ENCODE measurements at regions not wholly inside any gene's neighbourhood (a gene's known extent, or its start where the extent isn't known, plus 50 kb on each side); places are given as distances from the start of the nearest gene placed in this dataset.

DNA sequence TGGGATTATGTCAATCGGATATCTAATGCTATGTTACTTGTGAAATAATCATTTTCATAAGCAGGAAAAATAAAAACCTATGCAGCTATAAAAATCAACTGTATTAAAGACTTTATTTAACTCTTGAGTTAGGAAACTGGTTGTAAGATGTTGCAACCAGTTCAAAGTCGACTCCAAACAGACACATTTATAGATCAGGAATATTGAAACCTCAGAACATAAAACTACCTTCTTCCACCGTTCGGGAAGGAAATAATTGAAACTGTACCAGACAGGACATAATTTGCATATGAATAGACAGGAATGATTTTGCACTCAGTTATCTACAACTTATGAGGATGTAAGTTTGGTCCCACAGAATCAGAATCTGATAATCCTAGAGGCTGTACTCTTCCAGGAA lies 181.8 kb upstream of the STS start:
- H4K20me1 ChIP-seq (ENCODE audit: control insufficient read depth, insufficient read depth, low read length, poor library complexity, severe bottlenecking) = no peaks in the 10 kb centered on the region
- no peaks in the 10 kb centered on the region for H3K36me3 ChIP-seq (replicated peaks in 1 of 2; ENCODE audit: control extremely low read depth in 1 of 2, control insufficient read depth in 1 of 2, extremely low read depth in 1 of 2, insufficient read depth in 2 of 2, low read length in 1 of 2)
- Mint-ChIP-seq H3K27me3 (no peaks in the 10 kb centered on the region), H3K27ac (no peak overlapping the region), H3K9me3 (ENCODE audit: insufficient read depth) (no peaks in the 10 kb centered on the region), H3K4me1 (no peaks in the 10 kb centered on the region), H3K4me3 (no peak overlapping the region)
- POLR2A ChIA-PET = no interaction called here
- H3K27me3 ChIP-seq (replicated peaks in 1 of 4; ENCODE audit: control extremely low read depth in 1 of 4, control insufficient read depth in 3 of 4, insufficient read depth in 4 of 4, low read length in 3 of 4) = no peaks in the 10 kb centered on the region
- ATAC-seq (ENCODE audit: low read depth) (no peak), DNase-seq (no peak)
- no peaks in the 10 kb centered on the region for H3K4me1 ChIP-seq (ENCODE audit: control insufficient read depth in 2 of 2, insufficient read depth in 2 of 2, low read length in 2 of 2)
- WGBS (ENCODE audit: insufficient coverage) = no CpG with 5 or more reads among the region's 4 CpGs
- no peak overlapping the region for H3K9ac ChIP-seq (ENCODE audit: low read length)
- H3K79me2 ChIP-seq (ENCODE audit: control insufficient read depth, insufficient read depth, low read length) = no peaks in the 10 kb centered on the region
- CTCF ChIA-PET = no interaction called here
- no peak overlapping the region for H3K27ac ChIP-seq (ENCODE audit: low read length in 2 of 2)
- H3K4me2 ChIP-seq (replicated peaks; ENCODE audit: low read depth, low read length, poor library complexity, severe bottlenecking) = no peak overlapping the region
- no peaks in the 10 kb centered on the region for H3K9me3 ChIP-seq (ENCODE audit: control extremely low read depth in 1 of 3, control insufficient read depth in 2 of 3, insufficient read depth in 1 of 3, low read length in 2 of 3)
- TF ChIP-seq EZH2 (IDR thresholded peaks at IDR 0.05; ENCODE audit: borderline replicate concordance, insufficient read depth, low read depth, low read length, poor library complexity, severe bottlenecking) = no peak
- TF ChIP-seq, protein P1, sequence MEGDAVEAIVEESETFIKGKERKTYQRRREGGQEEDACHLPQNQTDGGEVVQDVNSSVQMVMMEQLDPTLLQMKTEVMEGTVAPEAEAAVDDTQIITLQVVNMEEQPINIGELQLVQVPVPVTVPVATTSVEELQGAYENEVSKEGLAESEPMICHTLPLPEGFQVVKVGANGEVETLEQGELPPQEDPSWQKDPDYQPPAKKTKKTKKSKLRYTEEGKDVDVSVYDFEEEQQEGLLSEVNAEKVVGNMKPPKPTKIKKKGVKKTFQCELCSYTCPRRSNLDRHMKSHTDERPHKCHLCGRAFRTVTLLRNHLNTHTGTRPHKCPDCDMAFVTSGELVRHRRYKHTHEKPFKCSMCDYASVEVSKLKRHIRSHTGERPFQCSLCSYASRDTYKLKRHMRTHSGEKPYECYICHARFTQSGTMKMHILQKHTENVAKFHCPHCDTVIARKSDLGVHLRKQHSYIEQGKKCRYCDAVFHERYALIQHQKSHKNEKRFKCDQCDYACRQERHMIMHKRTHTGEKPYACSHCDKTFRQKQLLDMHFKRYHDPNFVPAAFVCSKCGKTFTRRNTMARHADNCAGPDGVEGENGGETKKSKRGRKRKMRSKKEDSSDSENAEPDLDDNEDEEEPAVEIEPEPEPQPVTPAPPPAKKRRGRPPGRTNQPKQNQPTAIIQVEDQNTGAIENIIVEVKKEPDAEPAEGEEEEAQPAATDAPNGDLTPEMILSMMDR (IDR thresholded peaks at IDR 0.05) = no peak
- no peak overlapping the region for H2AFZ ChIP-seq (ENCODE audit: insufficient read depth, low read depth, low read length, poor library complexity, severe bottlenecking)
- intact Hi-C loops (cut with micrococcal nuclease) = no loop called here
- H3K4me3 ChIP-seq (ENCODE audit: control extremely low read depth in 1 of 5, extremely low read depth in 1 of 5, insufficient read depth in 1 of 5, low read depth in 2 of 5, low read length in 4 of 5) = no peak overlapping the region

DNA sequence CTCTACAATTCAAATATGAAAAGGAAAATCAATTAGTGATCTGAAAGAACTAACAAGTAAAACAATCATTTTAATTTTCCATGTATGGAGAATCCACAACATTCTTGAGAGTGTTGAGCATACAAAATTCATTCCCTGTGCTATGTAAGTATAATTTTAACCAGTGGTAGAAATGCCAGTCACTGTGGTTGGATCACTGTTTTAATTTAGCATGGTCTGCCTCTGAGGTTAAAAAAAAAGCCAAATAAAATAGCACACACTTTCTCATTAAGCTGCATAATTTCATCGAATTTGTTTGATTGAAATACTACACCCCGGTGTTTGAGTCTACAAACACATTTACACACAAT lies 185.5 kb upstream of the STS start:
- H4K20me1 ChIP-seq (ENCODE audit: control insufficient read depth, insufficient read depth, low read length, poor library complexity, severe bottlenecking) = no peaks in the 10 kb centered on the region
- no peak overlapping the region for H3K4me3 Mint-ChIP-seq
- intact Hi-C loops (cut with micrococcal nuclease) = no loop called here
- no peaks in the 10 kb centered on the region for H3K36me3 ChIP-seq (replicated peaks in 1 of 2; ENCODE audit: control extremely low read depth in 1 of 2, control insufficient read depth in 1 of 2, extremely low read depth in 1 of 2, insufficient read depth in 2 of 2, low read length in 1 of 2)
- H3K79me2 ChIP-seq (ENCODE audit: control insufficient read depth, insufficient read depth, low read length) = no peaks in the 10 kb centered on the region
- H3K4me3 ChIP-seq (ENCODE audit: control extremely low read depth in 1 of 5, extremely low read depth in 1 of 5, insufficient read depth in 1 of 5, low read depth in 2 of 5, low read length in 4 of 5) = no peak overlapping the region
- no peak overlapping the region for H2AFZ ChIP-seq (ENCODE audit: insufficient read depth, low read depth, low read length, poor library complexity, severe bottlenecking)
- no peak overlapping the region for H3K27ac ChIP-seq (ENCODE audit: low read length in 2 of 2)
- TF ChIP-seq, protein P1 (IDR thresholded peaks at IDR 0.05) = no peak
- no peak for TF ChIP-seq EZH2 (IDR thresholded peaks at IDR 0.05; ENCODE audit: borderline replicate concordance, insufficient read depth, low read depth, low read length, poor library complexity, severe bottlenecking)
- ChIA-PET CTCF (no interaction called here), POLR2A (no interaction called here)
- DNase-seq (no peak), ATAC-seq (ENCODE audit: low read depth) (no peak)
- H3K9ac ChIP-seq (ENCODE audit: low read length) = no peak overlapping the region
- no CpG with 5 or more reads among the region's 2 CpGs for WGBS (ENCODE audit: insufficient coverage)
- no peaks in the 10 kb centered on the region for H3K4me1 Mint-ChIP-seq
- no peak overlapping the region for H3K27ac Mint-ChIP-seq
- H3K9me3 Mint-ChIP-seq (ENCODE audit: insufficient read depth) = no peaks in the 10 kb centered on the region
- no peak overlapping the region for H3K4me2 ChIP-seq (replicated peaks; ENCODE audit: low read depth, low read length, poor library complexity, severe bottlenecking)
- peaks cover 0 to 5% (median 0%) of the 10 kb centered on the region in 3 donors for H3K9me3 ChIP-seq (ENCODE audit: control extremely low read depth in 1 of 3, control insufficient read depth in 2 of 3, insufficient read depth in 1 of 3, low read length in 2 of 3)
- H3K27me3 ChIP-seq (replicated peaks in 1 of 4; ENCODE audit: control extremely low read depth in 1 of 4, control insufficient read depth in 3 of 4, insufficient read depth in 4 of 4, low read length in 3 of 4) = no peaks in the 10 kb centered on the region
- no peaks in the 10 kb centered on the region for H3K27me3 Mint-ChIP-seq
- no peaks in the 10 kb centered on the region for H3K4me1 ChIP-seq (ENCODE audit: control insufficient read depth in 2 of 2, insufficient read depth in 2 of 2, low read length in 2 of 2)

All from B cell (primary cell).